SK-N-SH treated with all-trans-retinoic acid at 6 μM for 48 hours (cell line): ENCODE measurements at regions not wholly inside any gene's neighbourhood (a gene's known extent, or its start where the extent isn't known, plus 50 kb on each side); places are given as distances from the start of the nearest gene placed in this dataset.

Experiments used
- ATAC-seq: fragments of 200-7000 bp; cut with Tn5 transposase; 3 replicates; pipeline ENCODE4 v1.9.1; 2020; ENCODE audit warnings: mild to moderate bottlenecking, moderate library complexity
- ARNTL ChIP-seq: fragments of 450-650 bp; formaldehyde crosslinking; IDR thresholded peaks from 2 replicates; pipeline ENCODE4 v1.5.0; 2020; ENCODE audit warnings: low read depth, mild to moderate bottlenecking, moderate library complexity, borderline replicate concordance
- CSDC2 ChIP-seq: fragments of 250-450 bp; sonication (Bioruptor Pico); IDR thresholded peaks from 2 replicates; pipeline ENCODE4 v1.5.0; 2020; ENCODE audit warnings: mild to moderate bottlenecking, moderate library complexity
- ESRRG ChIP-seq: fragments of 250-450 bp; sonication (Bioruptor Pico); IDR thresholded peaks from 2 replicates; pipeline ENCODE4 v1.6.1; 2021; ENCODE audit warnings: mild to moderate bottlenecking
- GLIS3 ChIP-seq: fragments of 250-450 bp; sonication (Bioruptor Pico); IDR thresholded peaks from 2 replicates; pipeline ENCODE4 v1.5.0; 2020; ENCODE audit warnings: mild to moderate bottlenecking, moderate library complexity
- ISL1 ChIP-seq: fragments of 250-450 bp; sonication (Bioruptor Pico); IDR thresholded peaks from 2 replicates; pipeline ENCODE4 v2.1.2; 2022; ENCODE audit warnings: mild to moderate bottlenecking, moderate library complexity
- OSR1 ChIP-seq: fragments of 250-450 bp; sonication (Bioruptor Pico); IDR thresholded peaks from 2 replicates; pipeline ENCODE4 v1.8.0; 2022; ENCODE audit warnings: moderate library complexity, mild to moderate bottlenecking, inconsistent platforms
- RARB ChIP-seq: fragments of 250-450 bp; sonication (Bioruptor Pico); IDR thresholded peaks from 2 replicates; pipeline ENCODE4 v1.8.0; 2021; ENCODE audit warnings: mild to moderate bottlenecking, moderate library complexity
- TCF4 ChIP-seq: fragments of 250-450 bp; sonication (Bioruptor Pico); IDR thresholded peaks from 2 replicates; pipeline ENCODE4 v1.8.0; 2021; ENCODE audit warnings: mild to moderate bottlenecking, moderate library complexity, borderline replicate concordance
- ZC3H10 ChIP-seq: fragments of 250-450 bp; sonication (Bioruptor Pico); IDR thresholded peaks from 2 replicates; pipeline ENCODE4 v1.5.1; 2021; ENCODE audit warnings: mild to moderate bottlenecking, moderate library complexity
- ZFP30 ChIP-seq: fragments of 450-650 bp; formaldehyde crosslinking; IDR thresholded peaks from 2 replicates; pipeline ENCODE4 v1.5.0; 2022; ENCODE audit warnings: mild to moderate bottlenecking, moderate library complexity
- ZNF565 ChIP-seq: fragments of 450-650 bp; formaldehyde crosslinking; conservative IDR thresholded peaks from 2 replicates; pipeline ENCODE4 v1.5.0; 2020; ENCODE audit warnings: low read depth, mild to moderate bottlenecking, moderate library complexity
- ZNF70 ChIP-seq: fragments of 450-650 bp; formaldehyde crosslinking; IDR thresholded peaks from 2 replicates; pipeline ENCODE4 v1.5.0; 2020; ENCODE audit warnings: mild to moderate bottlenecking, moderate library complexity
- TF ChIP-seq, protein P1 (sequence below): fragments of 250-450 bp; sonication (Bioruptor Pico); IDR thresholded peaks from 2 replicates; pipeline ENCODE4 v1.8.0; 2020; ENCODE audit warnings: mild to moderate bottlenecking, moderate library complexity, borderline replicate concordance
- TF ChIP-seq, protein P2 (sequence below): fragments of 250-450 bp; sonication (Bioruptor Pico); IDR thresholded peaks from 2 replicates; pipeline ENCODE4 v1.8.0; 2021; ENCODE audit warnings: low read depth, mild to moderate bottlenecking, moderate library complexity, borderline replicate concordance
- TF ChIP-seq, protein P3 (sequence below): fragments of 250-450 bp; sonication (Bioruptor Pico); IDR thresholded peaks from 2 replicates; pipeline ENCODE4 v1.5.1; 2020; ENCODE audit warnings: low read depth, mild to moderate bottlenecking, moderate library complexity
- TF ChIP-seq, protein P4 (sequence below): fragments of 250-450 bp; sonication (Bioruptor Pico); IDR thresholded peaks from 2 replicates; pipeline ENCODE4 v1.5.1; 2021; ENCODE audit warnings: mild to moderate bottlenecking, moderate library complexity
- TF ChIP-seq, protein P5 (sequence below): fragments of 250-450 bp; sonication (Bioruptor Pico); IDR thresholded peaks from 2 replicates; pipeline ENCODE4 v1.5.0; 2020; ENCODE audit warnings: mild to moderate bottlenecking, moderate library complexity

DNA sequence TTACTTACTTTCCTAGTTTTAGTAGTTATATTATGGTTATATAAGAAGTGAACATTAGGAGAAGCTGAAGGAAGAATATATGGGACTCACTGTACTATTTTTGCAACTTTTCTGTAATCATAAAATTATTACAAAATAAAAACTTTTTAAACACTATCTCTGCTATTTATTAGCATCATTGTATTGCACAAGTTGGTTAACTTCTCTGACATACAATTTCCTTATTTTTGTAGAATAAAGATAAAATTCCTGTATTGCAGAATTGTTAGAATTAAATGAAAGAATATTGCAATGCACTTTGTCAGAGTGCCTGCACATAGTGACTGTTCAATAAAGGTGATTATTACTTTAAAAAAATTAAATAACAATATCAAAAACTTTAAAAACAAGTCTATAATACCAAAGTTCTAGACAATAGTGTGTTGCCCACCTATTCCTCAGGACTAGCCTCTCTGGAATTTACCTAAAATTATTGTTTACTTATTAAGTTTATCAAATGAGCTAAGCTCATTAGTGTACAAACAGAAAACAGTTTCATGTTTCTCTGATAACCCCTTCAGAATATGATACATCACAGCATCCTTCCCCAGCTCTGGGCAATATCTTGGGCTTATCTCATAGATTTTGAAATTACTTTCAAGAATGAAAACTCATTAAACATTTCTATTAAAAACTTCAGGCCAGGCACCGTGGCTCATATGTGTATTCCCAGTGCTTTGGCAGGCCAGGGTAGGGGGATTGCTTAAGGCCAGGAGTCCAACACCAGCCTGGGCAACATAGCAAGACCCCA, 77.4 kb upstream of the TMPO start (continued):
- TF ChIP-seq, protein P1, sequence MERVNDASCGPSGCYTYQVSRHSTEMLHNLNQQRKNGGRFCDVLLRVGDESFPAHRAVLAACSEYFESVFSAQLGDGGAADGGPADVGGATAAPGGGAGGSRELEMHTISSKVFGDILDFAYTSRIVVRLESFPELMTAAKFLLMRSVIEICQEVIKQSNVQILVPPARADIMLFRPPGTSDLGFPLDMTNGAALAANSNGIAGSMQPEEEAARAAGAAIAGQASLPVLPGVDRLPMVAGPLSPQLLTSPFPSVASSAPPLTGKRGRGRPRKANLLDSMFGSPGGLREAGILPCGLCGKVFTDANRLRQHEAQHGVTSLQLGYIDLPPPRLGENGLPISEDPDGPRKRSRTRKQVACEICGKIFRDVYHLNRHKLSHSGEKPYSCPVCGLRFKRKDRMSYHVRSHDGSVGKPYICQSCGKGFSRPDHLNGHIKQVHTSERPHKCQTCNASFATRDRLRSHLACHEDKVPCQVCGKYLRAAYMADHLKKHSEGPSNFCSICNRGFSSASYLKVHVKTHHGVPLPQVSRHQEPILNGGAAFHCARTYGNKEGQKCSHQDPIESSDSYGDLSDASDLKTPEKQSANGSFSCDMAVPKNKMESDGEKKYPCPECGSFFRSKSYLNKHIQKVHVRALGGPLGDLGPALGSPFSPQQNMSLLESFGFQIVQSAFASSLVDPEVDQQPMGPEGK (CRISPR knock-in tag) = no peak

DNA sequence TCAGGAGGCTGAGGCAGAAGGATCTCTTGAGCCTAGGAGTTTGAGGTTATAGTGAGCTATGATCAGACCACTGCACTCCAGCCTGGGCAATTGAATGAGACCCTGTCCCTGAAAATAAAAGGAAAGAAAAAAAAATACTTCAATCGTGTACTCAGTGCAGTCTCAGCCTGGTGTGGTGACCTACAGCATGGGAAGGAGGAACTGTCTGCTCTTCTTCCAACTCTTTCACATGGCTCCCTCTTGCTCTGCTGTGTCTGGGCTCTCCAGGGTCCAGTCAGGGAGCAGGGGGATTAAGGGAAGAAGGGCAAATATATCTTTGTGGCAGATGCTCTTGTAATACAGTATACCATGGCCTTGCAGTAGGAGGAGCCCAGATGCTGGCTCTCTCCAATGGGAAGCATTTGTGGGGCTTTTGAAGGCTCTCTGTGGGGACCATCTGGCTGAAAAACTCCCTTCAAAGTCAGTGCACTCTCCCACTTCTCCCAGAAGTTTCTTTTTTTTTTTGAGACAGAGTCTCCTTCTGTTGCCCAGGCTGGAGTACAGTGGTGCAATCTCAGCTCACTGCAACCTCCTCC, 76.6 kb upstream of the TMPO start:
- ATAC-seq = no peak
- no peak for TF ChIP-seq ZNF565
- no peak for TF ChIP-seq ESRRG
- no peak for TF ChIP-seq TCF4 (CRISPR knock-in tag)
- TF ChIP-seq, protein P2, sequence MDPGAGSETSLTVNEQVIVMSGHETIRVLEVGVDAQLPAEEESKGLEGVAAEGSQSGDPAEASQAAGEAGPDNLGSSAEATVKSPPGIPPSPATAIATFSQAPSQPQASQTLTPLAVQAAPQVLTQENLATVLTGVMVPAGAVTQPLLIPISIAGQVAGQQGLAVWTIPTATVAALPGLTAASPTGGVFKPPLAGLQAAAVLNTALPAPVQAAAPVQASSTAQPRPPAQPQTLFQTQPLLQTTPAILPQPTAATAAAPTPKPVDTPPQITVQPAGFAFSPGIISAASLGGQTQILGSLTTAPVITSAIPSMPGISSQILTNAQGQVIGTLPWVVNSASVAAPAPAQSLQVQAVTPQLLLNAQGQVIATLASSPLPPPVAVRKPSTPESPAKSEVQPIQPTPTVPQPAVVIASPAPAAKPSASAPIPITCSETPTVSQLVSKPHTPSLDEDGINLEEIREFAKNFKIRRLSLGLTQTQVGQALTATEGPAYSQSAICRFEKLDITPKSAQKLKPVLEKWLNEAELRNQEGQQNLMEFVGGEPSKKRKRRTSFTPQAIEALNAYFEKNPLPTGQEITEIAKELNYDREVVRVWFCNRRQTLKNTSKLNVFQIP = no peak
- TF ChIP-seq ARNTL (CRISPR knock-in tag) = no peak
- no peak for TF ChIP-seq ZNF70 (CRISPR knock-in tag)
- TF ChIP-seq RARB = no peak
- TF ChIP-seq, protein P3, sequence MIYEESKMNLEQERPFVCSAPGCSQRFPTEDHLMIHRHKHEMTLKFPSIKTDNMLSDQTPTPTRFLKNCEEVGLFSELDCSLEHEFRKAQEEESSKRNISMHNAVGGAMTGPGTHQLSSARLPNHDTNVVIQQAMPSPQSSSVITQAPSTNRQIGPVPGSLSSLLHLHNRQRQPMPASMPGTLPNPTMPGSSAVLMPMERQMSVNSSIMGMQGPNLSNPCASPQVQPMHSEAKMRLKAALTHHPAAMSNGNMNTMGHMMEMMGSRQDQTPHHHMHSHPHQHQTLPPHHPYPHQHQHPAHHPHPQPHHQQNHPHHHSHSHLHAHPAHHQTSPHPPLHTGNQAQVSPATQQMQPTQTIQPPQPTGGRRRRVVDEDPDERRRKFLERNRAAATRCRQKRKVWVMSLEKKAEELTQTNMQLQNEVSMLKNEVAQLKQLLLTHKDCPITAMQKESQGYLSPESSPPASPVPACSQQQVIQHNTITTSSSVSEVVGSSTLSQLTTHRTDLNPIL (CRISPR knock-in tag) = no peak
- TF ChIP-seq OSR1 = no peak

DNA sequence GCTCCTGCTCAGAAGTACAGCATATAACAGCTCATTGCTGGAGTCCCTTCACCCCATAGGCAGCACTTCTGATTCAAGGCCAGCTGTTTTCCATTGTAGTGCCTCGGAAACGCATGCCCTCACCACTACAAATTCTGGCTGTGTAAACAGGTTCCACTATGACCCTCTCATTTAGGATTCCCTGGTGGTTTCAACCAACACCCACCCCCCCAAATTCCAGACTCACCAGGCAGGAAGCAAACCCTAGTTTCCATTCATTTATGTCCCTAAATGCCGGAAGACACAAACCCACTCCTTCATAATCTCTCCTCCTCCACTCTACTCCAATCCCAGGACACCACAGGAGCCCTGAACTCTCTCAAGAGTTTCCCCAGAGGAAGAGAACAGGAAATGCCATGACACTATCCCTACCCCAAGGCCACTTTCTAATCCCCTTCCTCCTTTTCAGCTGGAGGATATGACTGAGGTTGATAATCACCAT, 75.9 kb upstream of the TMPO start:
- no peak for TF ChIP-seq GLIS3 (CRISPR knock-in tag)
- TF ChIP-seq ZNF565 = no peak
- ATAC-seq = no peak; the same call in 2 of the 3 replicates

DNA sequence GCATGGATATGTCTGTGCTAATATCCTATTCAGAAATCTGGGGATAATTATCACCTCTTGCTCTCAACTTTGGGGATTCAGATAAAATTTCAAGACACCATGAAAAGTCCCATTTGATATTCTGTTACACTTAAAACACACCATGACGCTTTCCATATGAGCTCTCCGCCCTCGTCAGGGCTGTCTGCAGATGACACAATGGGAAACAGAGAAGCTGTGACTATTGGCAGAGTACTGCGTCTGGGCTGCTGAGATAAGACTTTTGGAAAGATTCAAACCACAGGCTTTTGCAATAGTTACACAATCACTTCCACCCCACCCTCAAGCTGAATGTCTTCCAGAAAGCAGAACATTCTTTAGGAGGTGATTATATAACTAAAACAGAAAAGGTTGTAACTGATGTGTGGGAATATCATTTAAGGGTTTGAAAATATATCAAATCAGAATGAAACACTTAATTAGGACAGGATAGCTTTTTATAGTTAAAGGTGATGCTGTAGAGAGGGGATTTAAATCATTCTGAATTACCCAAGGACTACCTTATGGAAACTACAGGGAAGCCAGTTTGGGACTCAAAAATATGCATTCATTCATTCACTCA, 75.3 kb upstream of the TMPO start:
- ATAC-seq = peak; percentile 52; the same call in 2 of the 3 replicates
- no peak for TF ChIP-seq CSDC2 (CRISPR knock-in tag)
- TF ChIP-seq TCF4 (CRISPR knock-in tag) = 0 out of 2 replicates have a peak, but pooled peaks have one; percentile 25
- TF ChIP-seq ISL1 (CRISPR knock-in tag) = peak; percentile 54

DNA sequence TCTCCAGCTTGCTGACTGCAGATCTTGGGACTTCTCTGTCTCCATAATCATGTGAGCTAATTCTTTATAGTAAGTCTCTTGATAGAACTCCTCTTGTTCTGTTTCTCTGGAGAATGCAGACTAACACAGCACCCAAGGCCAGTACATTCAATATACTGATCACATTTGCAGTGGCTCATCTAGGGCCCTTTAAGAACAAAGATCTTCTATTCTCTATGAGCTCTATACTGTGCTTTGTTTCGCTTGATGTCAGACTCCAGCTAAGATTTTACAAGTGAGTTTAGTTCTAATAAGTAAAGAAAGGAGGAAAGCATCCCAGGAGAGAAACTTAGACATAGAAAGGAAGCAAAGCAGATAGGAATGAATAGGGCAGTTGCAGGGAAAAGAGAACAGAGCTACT, 69.3 kb upstream of the TMPO start:
- ATAC-seq = no peak
- TF ChIP-seq ZFP30 (CRISPR knock-in tag) (no peak), TCF4 (CRISPR knock-in tag) (no peak), OSR1 (no peak), RARB (no peak), ESRRG (no peak), ZC3H10 (CRISPR knock-in tag) (no peak), GLIS3 (CRISPR knock-in tag) (no peak), ISL1 (CRISPR knock-in tag) (no peak)
- TF ChIP-seq, protein P1 (CRISPR knock-in tag) = no peak
- TF ChIP-seq, protein P4, sequence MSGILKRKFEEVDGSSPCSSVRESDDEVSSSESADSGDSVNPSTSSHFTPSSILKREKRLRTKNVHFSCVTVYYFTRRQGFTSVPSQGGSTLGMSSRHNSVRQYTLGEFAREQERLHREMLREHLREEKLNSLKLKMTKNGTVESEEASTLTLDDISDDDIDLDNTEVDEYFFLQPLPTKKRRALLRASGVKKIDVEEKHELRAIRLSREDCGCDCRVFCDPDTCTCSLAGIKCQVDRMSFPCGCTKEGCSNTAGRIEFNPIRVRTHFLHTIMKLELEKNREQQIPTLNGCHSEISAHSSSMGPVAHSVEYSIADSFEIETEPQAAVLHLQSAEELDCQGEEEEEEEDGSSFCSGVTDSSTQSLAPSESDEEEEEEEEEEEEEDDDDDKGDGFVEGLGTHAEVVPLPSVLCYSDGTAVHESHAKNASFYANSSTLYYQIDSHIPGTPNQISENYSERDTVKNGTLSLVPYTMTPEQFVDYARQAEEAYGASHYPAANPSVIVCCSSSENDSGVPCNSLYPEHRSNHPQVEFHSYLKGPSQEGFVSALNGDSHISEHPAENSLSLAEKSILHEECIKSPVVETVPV (CRISPR knock-in tag) = no peak
- TF ChIP-seq, protein P3 (CRISPR knock-in tag) = no peak
- TF ChIP-seq, protein P5, sequence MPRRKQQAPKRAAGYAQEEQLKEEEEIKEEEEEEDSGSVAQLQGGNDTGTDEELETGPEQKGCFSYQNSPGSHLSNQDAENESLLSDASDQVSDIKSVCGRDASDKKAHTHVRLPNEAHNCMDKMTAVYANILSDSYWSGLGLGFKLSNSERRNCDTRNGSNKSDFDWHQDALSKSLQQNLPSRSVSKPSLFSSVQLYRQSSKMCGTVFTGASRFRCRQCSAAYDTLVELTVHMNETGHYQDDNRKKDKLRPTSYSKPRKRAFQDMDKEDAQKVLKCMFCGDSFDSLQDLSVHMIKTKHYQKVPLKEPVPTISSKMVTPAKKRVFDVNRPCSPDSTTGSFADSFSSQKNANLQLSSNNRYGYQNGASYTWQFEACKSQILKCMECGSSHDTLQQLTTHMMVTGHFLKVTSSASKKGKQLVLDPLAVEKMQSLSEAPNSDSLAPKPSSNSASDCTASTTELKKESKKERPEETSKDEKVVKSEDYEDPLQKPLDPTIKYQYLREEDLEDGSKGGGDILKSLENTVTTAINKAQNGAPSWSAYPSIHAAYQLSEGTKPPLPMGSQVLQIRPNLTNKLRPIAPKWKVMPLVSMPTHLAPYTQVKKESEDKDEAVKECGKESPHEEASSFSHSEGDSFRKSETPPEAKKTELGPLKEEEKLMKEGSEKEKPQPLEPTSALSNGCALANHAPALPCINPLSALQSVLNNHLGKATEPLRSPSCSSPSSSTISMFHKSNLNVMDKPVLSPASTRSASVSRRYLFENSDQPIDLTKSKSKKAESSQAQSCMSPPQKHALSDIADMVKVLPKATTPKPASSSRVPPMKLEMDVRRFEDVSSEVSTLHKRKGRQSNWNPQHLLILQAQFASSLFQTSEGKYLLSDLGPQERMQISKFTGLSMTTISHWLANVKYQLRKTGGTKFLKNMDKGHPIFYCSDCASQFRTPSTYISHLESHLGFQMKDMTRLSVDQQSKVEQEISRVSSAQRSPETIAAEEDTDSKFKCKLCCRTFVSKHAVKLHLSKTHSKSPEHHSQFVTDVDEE = no peak
